ENCODE measurements at regions not wholly inside any gene's neighbourhood (a gene's known extent, or its start where the extent isn't known, plus 50 kb on each side); places are given as distances from the start of the nearest gene placed in this dataset.

GRCh38 chr5:30956251-30956650, 237.2 kb upstream of the CDH6 start:
- CTCF ChIA-PET: no interaction called here

GRCh38 chr5:30937070-30937469, 256.4 kb upstream of the CDH6 start:
- POLR2A ChIA-PET: no interaction called here
- H3K27ac ChIP-seq (ENCODE audit: low read depth in 2 of 2, low read length in 1 of 2): no peak overlapping the region
- DNase-seq: no peak
- no peaks in the 10 kb centered on the region; the same call in 1 of the 2 replicates for H3K27me3 ChIP-seq (ENCODE audit: insufficient read depth)
- no peaks in the 10 kb centered on the region for H4K20me1 ChIP-seq (ENCODE audit: insufficient read depth)
- no peaks in the 10 kb centered on the region for H3K4me1 ChIP-seq (ENCODE audit: control insufficient read depth in 1 of 2, insufficient read depth in 2 of 2, low read depth in 1 of 2, low read length in 1 of 2)
- no peak overlapping the region for H3K4me3 ChIP-seq (ENCODE audit: low read depth in 2 of 2, low read length in 1 of 2)
- no peaks in the 10 kb centered on the region for H3K9me2 ChIP-seq
- H3K9ac ChIP-seq: no peak overlapping the region
- H3K36me3 ChIP-seq (replicated peaks in 1 of 2; ENCODE audit: control insufficient read depth in 1 of 2, insufficient read depth in 2 of 2, low read length in 1 of 2): no peaks in the 10 kb centered on the region
- TF ChIP-seq NRF1 (IDR thresholded peaks at IDR 0.05; ENCODE audit: low read depth, low read length) (no peak), REST (IDR thresholded peaks at IDR 0.05; ENCODE audit: low read depth, low read length) (no peak), FOXM1 (IDR thresholded peaks at IDR 0.05; ENCODE audit: low read depth) (no peak), RCOR1 (IDR thresholded peaks at IDR 0.05; ENCODE audit: low read length) (no peak)
- no peaks in the 10 kb centered on the region for H3K79me2 ChIP-seq (ENCODE audit: insufficient read depth)
- no peak overlapping the region for H2AFZ ChIP-seq (ENCODE audit: low read depth)
- CTCF ChIA-PET: no interaction called here
- no peak overlapping the region for H3K4me2 ChIP-seq
- H3K9me3 ChIP-seq: no peaks in the 10 kb centered on the region
- no peaks in the 10 kb centered on the region for H3F3A ChIP-seq (replicated peaks; ENCODE audit: insufficient read depth)
- WGBS (ENCODE audit: low lambda C conversion rate): 2% methylated on average over 4 of the region's 4 CpGs

More at GRCh38 chr5:30956251-30956650, 237.2 kb upstream of the CDH6 start:
- no peaks in the 10 kb centered on the region for H4K20me1 ChIP-seq (ENCODE audit: insufficient read depth)
- H3K9me2 ChIP-seq: no peaks in the 10 kb centered on the region
- no peaks in the 10 kb centered on the region for H3K79me2 ChIP-seq (ENCODE audit: insufficient read depth)
- POLR2A ChIA-PET: no interaction called here
- no peak for TF ChIP-seq FOSL2 (IDR thresholded peaks at IDR 0.05; ENCODE audit: borderline replicate concordance, low read depth)
- no peak for TF ChIP-seq PBX3 (IDR thresholded peaks at IDR 0.05)
- no peak for TF ChIP-seq POLR2AphosphoS5 (IDR thresholded peaks at IDR 0.05; ENCODE audit: low read depth, low read length)
- TF ChIP-seq SMC3 (IDR thresholded peaks at IDR 0.05; ENCODE audit: low read depth, low read length): no peak
- TF ChIP-seq RXRA (IDR thresholded peaks at IDR 0.05; ENCODE audit: borderline replicate concordance, low read depth): no peak
- TF ChIP-seq GABPA (IDR thresholded peaks at IDR 0.05; ENCODE audit: low read depth): no peak
- TF ChIP-seq GATA2 (CRISPR knock-in tag; IDR thresholded peaks at IDR 0.05): no peak
- no peak for TF ChIP-seq FOXJ3 (CRISPR knock-in tag; IDR thresholded peaks at IDR 0.05)
- TF ChIP-seq TAF1 (IDR thresholded peaks at IDR 0.05; ENCODE audit: borderline replicate concordance, low read depth, low read length): no peak
- no peak for TF ChIP-seq NRF1 (IDR thresholded peaks at IDR 0.05; ENCODE audit: low read depth, low read length)
- TF ChIP-seq USF2 (IDR thresholded peaks at IDR 0.05; ENCODE audit: borderline replicate concordance, low read depth, low read length): no peak
- no peak for TF ChIP-seq EP300 (IDR thresholded peaks at IDR 0.05; ENCODE audit: borderline replicate concordance in 1 of 2, low read depth in 1 of 2, low read length in 1 of 2)
- no peak for TF ChIP-seq EZH2phosphoT487 (IDR thresholded peaks at IDR 0.05; ENCODE audit: borderline replicate concordance, low read depth)
- H3K9ac ChIP-seq: no peak overlapping the region
- DNase-seq: no peak
- H3K4me1 ChIP-seq (ENCODE audit: control insufficient read depth in 1 of 2, insufficient read depth in 2 of 2, low read depth in 1 of 2, low read length in 1 of 2): no peaks in the 10 kb centered on the region
- no peak overlapping the region for H3K27ac ChIP-seq (ENCODE audit: low read depth in 2 of 2, low read length in 1 of 2)
- no peak overlapping the region for H2AFZ ChIP-seq (ENCODE audit: low read depth)
- H3K27me3 ChIP-seq (ENCODE audit: insufficient read depth): no peaks in the 10 kb centered on the region
- no peaks in the 10 kb centered on the region for H3K9me3 ChIP-seq
- no peak overlapping the region for H3K4me2 ChIP-seq
- no peak overlapping the region for H3K4me3 ChIP-seq (ENCODE audit: low read depth in 2 of 2, low read length in 1 of 2)
- H3F3A ChIP-seq (replicated peaks; ENCODE audit: insufficient read depth): no peaks in the 10 kb centered on the region
- no peaks in the 10 kb centered on the region for H3K36me3 ChIP-seq (replicated peaks in 1 of 2; ENCODE audit: control insufficient read depth in 1 of 2, insufficient read depth in 2 of 2, low read length in 1 of 2)

Data from SK-N-SH (cell line).